H1 (cell line): ENCODE measurements at regions not wholly inside any gene's neighbourhood (a gene's known extent, or its start where the extent isn't known, plus 50 kb on each side); places are given as distances from the start of the nearest gene placed in this dataset.

Experiments used
- CTCF ChIP-seq, 3 experiments: IDR thresholded peaks; 1 replicate in 2 of 3; 2 replicates in 1 of 3; pipeline versions ENCODE4 v1.5.1 to v1.6.1; 2011; ENCODE audit warnings: low read length in 3 of 3, mild to moderate bottlenecking in 3 of 3, inconsistent platforms in 2 of 3, low read depth in 1 of 3, moderate library complexity in 1 of 3; ENCODE audit not compliant: insufficient read depth in 1 of 3; ENCODE audit errors: control extremely low read depth in 1 of 3
- E2F6 ChIP-seq: IDR thresholded peaks from 2 replicates; pipeline ENCODE4 v1.6.1; 2012; ENCODE audit warnings: inconsistent platforms
- EGR1 ChIP-seq: IDR thresholded peaks from 2 replicates; pipeline ENCODE4 v1.6.1; 2011; ENCODE audit warnings: low read depth, low read length, borderline replicate concordance
- HDAC6 ChIP-seq: IDR thresholded peaks from one replicate; pipeline ENCODE4 v1.7.1; 2012; ENCODE audit warnings: low read depth, mild to moderate bottlenecking, inconsistent platforms, low read length, moderate library complexity
- KDM4A ChIP-seq: IDR thresholded peaks from one replicate; pipeline ENCODE4 v1.7.1; 2012; ENCODE audit warnings: low read depth, mild to moderate bottlenecking, moderate library complexity, low read length, inconsistent platforms; ENCODE audit not compliant: severe bottlenecking
- RNF2 ChIP-seq: fragments of 200-900, 300-1000 bp; sonication (generic); IDR thresholded peaks from 2 replicates; pipeline ENCODE4 v1.7.1; 2016; ENCODE audit warnings: borderline replicate concordance, low read depth, mild to moderate bottlenecking, antibody characterized with exemption, low read length; ENCODE audit not compliant: poor library complexity, severe bottlenecking; ENCODE audit errors: missing control alignments

- TF ChIP-seq CTCF (IDR thresholded peaks at IDR 0.05; ENCODE audit: control extremely low read depth in 1 of 3, insufficient read depth in 1 of 3, low read depth in 1 of 3, low read length in 3 of 3) (no peak), HDAC6 (no peak), RNF2 (no peak), KDM4A (no peak), E2F6 (no peak), EGR1 (no peak)
These were observed 1111.4 kb downstream of the FLRT2 start (continued) for GRCh38 chr14:86641310-86641709.
